MM.1S (cell line): ENCODE measurements at regions not wholly inside any gene's neighbourhood (a gene's known extent, or its start where the extent isn't known, plus 50 kb on each side); places are given as distances from the start of the nearest gene placed in this dataset.
"Not testable (repeated sequence)": the region's sequence is repeated elsewhere in the genome, so short reads cannot be mapped to it uniquely, and the experiment has no call there.

Experiments
- EZH2 ChIP-seq: fragments of 300-600 bp; sonication (generic); optimal IDR thresholded peaks from 2 replicates; pipeline ENCODE3; 2017; ENCODE audit warnings: low read depth, mild to moderate bottlenecking, antibody characterized with exemption, low read length, mixed read lengths
- TF ChIP-seq, protein P1 (sequence below): fragments of 300-600 bp; sonication (generic); IDR thresholded peaks from 2 replicates; pipeline ENCODE4 v1.5.1; 2016; ENCODE audit warnings: antibody characterized with exemption, low read length, mixed read lengths

DNA sequence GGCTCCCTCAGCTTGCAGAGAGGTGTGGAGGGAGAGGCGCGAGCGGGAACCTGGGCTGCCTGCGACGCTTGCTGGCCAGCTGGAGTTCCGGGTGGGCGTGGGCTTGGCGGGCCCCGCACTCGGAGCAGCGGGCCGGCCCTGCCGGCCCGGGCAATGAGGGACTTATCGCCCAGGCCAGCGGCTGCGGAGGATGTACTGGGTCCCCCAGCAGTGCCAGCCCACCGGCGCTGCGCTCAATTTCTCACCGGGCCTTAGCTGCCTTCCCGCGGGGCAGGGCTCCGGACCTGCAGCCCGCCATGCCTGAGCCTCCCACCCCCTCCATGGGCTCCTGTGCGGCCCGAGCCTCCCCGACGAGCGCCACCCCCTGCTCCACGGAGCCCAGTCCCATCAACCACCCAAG is 301.1 kb upstream of the TMTC4 start:
- TF ChIP-seq, protein P1, sequence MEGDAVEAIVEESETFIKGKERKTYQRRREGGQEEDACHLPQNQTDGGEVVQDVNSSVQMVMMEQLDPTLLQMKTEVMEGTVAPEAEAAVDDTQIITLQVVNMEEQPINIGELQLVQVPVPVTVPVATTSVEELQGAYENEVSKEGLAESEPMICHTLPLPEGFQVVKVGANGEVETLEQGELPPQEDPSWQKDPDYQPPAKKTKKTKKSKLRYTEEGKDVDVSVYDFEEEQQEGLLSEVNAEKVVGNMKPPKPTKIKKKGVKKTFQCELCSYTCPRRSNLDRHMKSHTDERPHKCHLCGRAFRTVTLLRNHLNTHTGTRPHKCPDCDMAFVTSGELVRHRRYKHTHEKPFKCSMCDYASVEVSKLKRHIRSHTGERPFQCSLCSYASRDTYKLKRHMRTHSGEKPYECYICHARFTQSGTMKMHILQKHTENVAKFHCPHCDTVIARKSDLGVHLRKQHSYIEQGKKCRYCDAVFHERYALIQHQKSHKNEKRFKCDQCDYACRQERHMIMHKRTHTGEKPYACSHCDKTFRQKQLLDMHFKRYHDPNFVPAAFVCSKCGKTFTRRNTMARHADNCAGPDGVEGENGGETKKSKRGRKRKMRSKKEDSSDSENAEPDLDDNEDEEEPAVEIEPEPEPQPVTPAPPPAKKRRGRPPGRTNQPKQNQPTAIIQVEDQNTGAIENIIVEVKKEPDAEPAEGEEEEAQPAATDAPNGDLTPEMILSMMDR: not testable (repeated sequence)
- not testable (repeated sequence) for TF ChIP-seq EZH2
